Erythroblast (primary cell): ENCODE measurements at regions not wholly inside any gene's neighbourhood (a gene's known extent, or its start where the extent isn't known, plus 50 kb on each side); places are given as distances from the start of the nearest gene placed in this dataset.

Experiments used
- GATA1 ChIP-seq: IDR thresholded peaks from 2 replicates; pipeline ENCODE4 v1.6.1; 2011; ENCODE audit warnings: low read depth, mild to moderate bottlenecking, control low read depth, low read length, moderate library complexity
- POLR2A ChIP-seq: IDR thresholded peaks from 2 replicates; pipeline ENCODE4 v1.6.1; 2011; ENCODE audit warnings: mild to moderate bottlenecking, low read length

GRCh38 chr5:29548262-29548661 is 1645.2 kb upstream of the CDH6 start:
- no peak for TF ChIP-seq POLR2A
- no peak for TF ChIP-seq GATA1
